Left lung (tissue), 4 donors: ENCODE measurements at regions not wholly inside any gene's neighbourhood (a gene's known extent, or its start where the extent isn't known, plus 50 kb on each side); places are given as distances from the start of the nearest gene placed in this dataset.

ENCODE experiments used
- ATAC-seq: fragments of 200-7000 bp; cut with Tn5 transposase; one replicate; pipeline ENCODE4 v1.9.1; 2020; ENCODE audit warnings: moderate library complexity
- DNase-seq, 4 donors: peaks; one replicate each; pipeline ENCODE4 v3.0.0-alpha.2; 2013 to 2020
- H3K27ac ChIP-seq, 2 donors: fragments of 200-600 bp; sonication (generic) in 1 of 2; one replicate each; pipeline versions ENCODE4 v1.5.0 to v1.8.0; 2020 to 2021
- H3K27me3 ChIP-seq, 2 donors: fragments of 200-600 bp; sonication (generic) in 1 of 2; one replicate each; pipeline versions ENCODE4 v1.5.0 to v1.8.0; 2020 to 2021
- H3K36me3 ChIP-seq, 2 donors: fragments of 200-600 bp; sonication (generic) in 1 of 2; one replicate each; pipeline versions ENCODE4 v1.5.0 to v1.8.0; 2020 to 2021
- H3K4me1 ChIP-seq, 2 donors: fragments of 200-600 bp; one replicate each; pipeline ENCODE4 v1.8.0; 2021
- H3K4me3 ChIP-seq, 2 donors: fragments of 200-600 bp; sonication (generic) in 1 of 2; one replicate each; pipeline versions ENCODE4 v1.5.0 to v1.8.0; 2020 to 2021; ENCODE audit warnings: mild to moderate bottlenecking in 1 of 2
- H3K9me3 ChIP-seq, 2 donors: fragments of 200-600 bp; sonication (generic) in 1 of 2; one replicate each; pipeline versions ENCODE4 v1.5.0 to v1.8.0; 2020 to 2021
- CTCF ChIP-seq, 2 donors: fragments of 200-600 bp; sonication (generic) in 1 of 2; IDR thresholded peaks; one replicate each; pipeline versions ENCODE4 v1.5.0 to v1.8.0; 2021; ENCODE audit warnings: antibody characterized with exemption in 2 of 2
- intact Hi-C, 2 donors: fragments of 100-400 bp; cut with DNase I; formaldehyde crosslinking; loops; one replicate each; pipeline versions ENCODE4 v1.11.2 to v1.14.2; 2022
- donor health status: DM: no; HTN: yes; CAD: no.
- donor health status: DM: no; HTN: no; CAD: no.

- TF ChIP-seq CTCF (IDR thresholded peaks at IDR 0.05) = no peak
- intact Hi-C loops = no loop called here
- H3K4me1 ChIP-seq = peaks cover 14 to 46% of the 10 kb centered on the region in 2 donors
- H3K9me3 ChIP-seq = no peaks in the 10 kb centered on the region
- H3K27me3 ChIP-seq = no peaks in the 10 kb centered on the region
- no peaks in the 10 kb centered on the region for H3K36me3 ChIP-seq
- no peak overlapping the region for H3K27ac ChIP-seq
- ATAC-seq (no peak), DNase-seq (no peak)
- no peak overlapping the region for H3K4me3 ChIP-seq
These were observed 178.6 kb downstream of the CDH26 start for GRCh38 chr20:60136645-60137401.

GRCh38 chr20:60137657-60138245 lies 179.5 kb downstream of the CDH26 start:
- Histone ChIP-seq H3K36me3 (no peaks in the 10 kb centered on the region), H3K4me1 (peaks cover 14 to 36% of the 10 kb centered on the region in 2 donors), H3K9me3 (no peaks in the 10 kb centered on the region), H3K27ac (peak overlapping the region in 1 of 2 donors; percentile 42), H3K27me3 (no peaks in the 10 kb centered on the region), H3K4me3 (peak overlapping the region; percentile 7 to 41)
- peak; percentile 75 for ATAC-seq
- DNase-seq = no peak
- intact Hi-C loops = no loop called here
- peak; percentile 46 to 49 for TF ChIP-seq CTCF (IDR thresholded peaks at IDR 0.05)

DNA sequence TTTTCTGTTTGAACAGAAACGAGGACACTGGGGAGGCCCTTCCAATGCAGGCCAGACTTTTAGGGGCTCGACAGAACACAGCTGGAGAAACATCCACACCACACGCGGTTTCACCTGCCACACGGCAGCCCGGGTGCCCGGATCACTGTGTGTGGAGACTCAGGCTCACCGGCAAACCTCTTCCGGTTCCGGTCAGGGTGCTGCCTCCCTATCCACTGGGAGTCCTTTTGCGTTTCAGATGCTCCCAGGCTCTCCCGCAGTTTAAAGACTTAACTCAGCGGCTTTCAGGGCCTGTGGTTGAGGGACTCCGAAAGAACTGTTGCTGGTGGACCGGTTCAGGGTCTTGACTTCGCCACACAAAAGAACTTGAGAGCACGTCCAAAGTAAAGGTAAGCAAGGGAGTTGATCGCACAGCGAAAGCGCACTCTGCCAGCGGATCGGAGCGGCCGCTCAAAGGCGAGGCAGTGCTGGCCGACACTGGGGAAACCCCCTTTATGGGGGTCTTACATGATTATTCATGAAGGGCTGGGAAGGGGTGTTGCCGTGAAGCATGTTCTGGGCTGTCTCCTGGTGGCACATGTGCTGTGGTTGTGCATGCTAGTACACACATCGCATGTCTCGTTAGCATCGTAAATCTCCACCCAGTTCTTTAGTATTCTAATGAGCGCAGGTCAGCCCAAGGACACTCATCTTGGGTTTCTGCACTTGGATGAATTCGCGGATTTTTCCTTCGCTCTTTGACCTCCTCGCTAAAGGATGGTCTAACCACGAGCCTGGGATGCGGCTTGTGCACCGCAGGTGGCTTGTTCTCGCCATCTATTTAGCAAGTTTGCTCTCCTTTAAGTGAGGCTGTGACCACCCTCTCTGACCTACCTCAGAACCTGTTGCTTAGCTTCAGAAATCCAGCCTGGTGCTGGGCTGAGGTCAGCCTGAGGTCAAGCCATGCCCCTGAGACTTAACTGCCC lies 180.3 kb downstream of the CDH26 start:
- no peak for TF ChIP-seq CTCF (IDR thresholded peaks at IDR 0.05)
- ATAC-seq (peak; percentile 85), DNase-seq (peak in 2 of 4 donors; percentile 72 to 90)
- no peaks in the 10 kb centered on the region for H3K9me3 ChIP-seq
- no peaks in the 10 kb centered on the region for H3K27me3 ChIP-seq
- peaks cover 14 to 29% of the 10 kb centered on the region in 2 donors for H3K4me1 ChIP-seq
- intact Hi-C loops = no loop called here
- H3K27ac ChIP-seq = peak overlapping the region in 1 of 2 donors; percentile 42
- peak overlapping the region; percentile 7 to 41 for H3K4me3 ChIP-seq
- no peaks in the 10 kb centered on the region for H3K36me3 ChIP-seq

GRCh38 chr20:60139663-60140446 lies 181.6 kb downstream of the CDH26 start:
- Histone ChIP-seq H3K4me3 (no peak overlapping the region), H3K4me1 (peaks cover 14 to 29% of the 10 kb centered on the region in 2 donors), H3K9me3 (no peaks in the 10 kb centered on the region), H3K36me3 (no peaks in the 10 kb centered on the region), H3K27me3 (no peaks in the 10 kb centered on the region), H3K27ac (peak overlapping the region in 1 of 2 donors; percentile 1)
- intact Hi-C loops = no loop called here
- DNase-seq (peak in 2 of 4 donors; percentile 25 to 67), ATAC-seq (no peak)
- TF ChIP-seq CTCF (IDR thresholded peaks at IDR 0.05) = no peak
